H1 (cell line): ENCODE measurements at regions not wholly inside any gene's neighbourhood (a gene's known extent, or its start where the extent isn't known, plus 50 kb on each side); places are given as distances from the start of the nearest gene placed in this dataset.
"Not testable (repeated sequence)": the region's sequence is repeated elsewhere in the genome, so short reads cannot be mapped to it uniquely, and the experiment has no call there.

Source experiments
- CTCF ChIA-PET: fragments of 300-600 bp; sonication (Branson Sonifier 250); formaldehyde crosslinking; loops from one replicate; lab custom pipeline; 2021; ENCODE audit not compliant: partially characterized antibody; lab: Charles Lee
- POLR2A ChIA-PET: fragments of 300-600 bp; sonication (Branson Sonifier 250); formaldehyde crosslinking; loops from one replicate; lab custom pipeline; 2021; ENCODE audit warnings: inconsistent platforms; ENCODE audit not compliant: partially characterized antibody; lab: Charles Lee
- DNase-seq, 2 experiments: peaks; one replicate each; pipeline versions ENCODE4 v3.0.0 to v3.0.0-alpha.2; 2010 to 2022; ENCODE audit warnings: low spot score in 2 of 2, low read depth in 1 of 2, mixed read lengths in 1 of 2
- FAIRE-seq: peaks from 2 replicates; lab custom pipeline; 2011; peaks lifted over from hg19 to GRCh38; lab: Jason Lieb, UNC
- H2AFZ ChIP-seq: 2 replicates; pipeline ENCODE4 v1.8.1; 2012; ENCODE audit warnings: low read length, inconsistent platforms
- H2AK5ac ChIP-seq: 2 replicates; pipeline ENCODE4 v1.6.1; 2013; ENCODE audit warnings: low read depth, low read length
- H2BK120ac ChIP-seq: replicated peaks from 2 replicates; pipeline ENCODE3; 2013; ENCODE audit warnings: low read depth, low read length, inconsistent platforms
- H2BK12ac ChIP-seq: 2 replicates; pipeline ENCODE4 v1.6.1; 2013; ENCODE audit warnings: low read depth, low read length
- H2BK15ac ChIP-seq: 2 replicates; pipeline ENCODE4 v1.6.1; 2013; ENCODE audit warnings: low read length
- H2BK20ac ChIP-seq: 2 replicates; pipeline ENCODE4 v1.6.1; 2013; ENCODE audit warnings: low read length
- H2BK5ac ChIP-seq: 2 replicates; pipeline ENCODE4 v1.6.1; 2013; ENCODE audit warnings: low read depth, low read length
- H3K14ac ChIP-seq: 2 replicates; pipeline ENCODE4 v1.6.1; 2013; ENCODE audit warnings: inconsistent platforms; ENCODE audit not compliant: insufficient read length
- H3K18ac ChIP-seq: 2 replicates; pipeline ENCODE4 v1.6.1; 2013; ENCODE audit warnings: low read length; ENCODE audit errors: extremely low read depth
- H3K23ac ChIP-seq: 2 replicates; pipeline ENCODE4 v1.6.1; 2013; ENCODE audit warnings: inconsistent platforms; ENCODE audit not compliant: insufficient read length
- H3K23me2 ChIP-seq: 2 replicates; pipeline ENCODE4 v1.6.1; 2013; ENCODE audit warnings: low read depth, low read length
- H3K27ac ChIP-seq: 2 replicates; pipeline ENCODE4 v1.6.1; 2011; ENCODE audit warnings: low read depth, low read length, inconsistent platforms
- H3K27me3 ChIP-seq, 4 experiments: replicated peaks in 1 of 4; 1 replicate in 1 of 4; 2 replicates in 3 of 4; pipeline versions ENCODE4 v1.6.1 to v1.8.1; 2011 to 2013; ENCODE audit warnings: low read length in 3 of 4, mild to moderate bottlenecking in 3 of 4, inconsistent platforms in 2 of 4, mixed read lengths in 2 of 4, moderate library complexity in 1 of 4; ENCODE audit not compliant: control insufficient read depth in 3 of 4, insufficient read depth in 3 of 4; ENCODE audit errors: extremely low read depth in 1 of 4
- H3K36me3 ChIP-seq, 4 experiments: 2 replicates each; pipeline versions ENCODE4 v1.6.1 to v1.8.1; 2011 to 2013; ENCODE audit warnings: mild to moderate bottlenecking in 4 of 4, low read length in 3 of 4, moderate library complexity in 2 of 4, control low read depth in 1 of 4, inconsistent platforms in 1 of 4; ENCODE audit not compliant: insufficient read depth in 4 of 4, control insufficient read depth in 2 of 4
- H3K4ac ChIP-seq: replicated peaks from 2 replicates; pipeline ENCODE3; 2013; ENCODE audit warnings: low read length, low read depth, mixed read lengths, inconsistent platforms; ENCODE audit not compliant: insufficient read length
- H3K4me1 ChIP-seq, 4 experiments: replicated peaks in 1 of 4; 1 replicate in 1 of 4; 2 replicates in 3 of 4; pipeline versions ENCODE4 v1.6.1 to v1.8.1; 2011 to 2013; ENCODE audit warnings: low read length in 3 of 4, inconsistent platforms in 2 of 4, mixed read lengths in 1 of 4; ENCODE audit not compliant: insufficient read depth in 4 of 4, control insufficient read depth in 3 of 4
- H3K4me2 ChIP-seq, 2 experiments: 2 replicates each; pipeline versions ENCODE4 v1.6.1 to v1.8.1; 2011 to 2013; ENCODE audit warnings: low read depth in 2 of 2, low read length in 2 of 2, control low read depth in 1 of 2, inconsistent platforms in 1 of 2, mild to moderate bottlenecking in 1 of 2; ENCODE audit not compliant: insufficient read depth in 1 of 2
- H3K4me3 ChIP-seq, 4 experiments: fragments of 200-600, 300-600 bp in 1 of 4; sonication (generic), shearing (Covaris generic), sonication (Bioruptor Twin) in 1 of 4; 2 replicates each; pipeline versions ENCODE4 v1.5.1 to v1.8.1; 2011 to 2016; ENCODE audit warnings: low read length in 4 of 4, low read depth in 3 of 4, control low read depth in 2 of 4, inconsistent platforms in 2 of 4, mild to moderate bottlenecking in 2 of 4, mixed read lengths in 1 of 4, moderate library complexity in 1 of 4; ENCODE audit not compliant: insufficient read depth in 2 of 4; ENCODE audit errors: extremely low read depth in 1 of 4
- H3K56ac ChIP-seq: replicated peaks from 2 replicates; pipeline ENCODE3; 2013; ENCODE audit warnings: low read depth, mild to moderate bottlenecking, mixed read lengths, low read length, inconsistent platforms; ENCODE audit not compliant: insufficient read length
- H3K79me1 ChIP-seq: 2 replicates; pipeline ENCODE4 v1.6.1; 2013; ENCODE audit warnings: low read depth, low read length, control low read depth
- H3K79me2 ChIP-seq, 2 experiments: 2 replicates each; pipeline versions ENCODE4 v1.6.1 to v1.8.1; 2012 to 2013; ENCODE audit warnings: low read length in 2 of 2, mild to moderate bottlenecking in 2 of 2, inconsistent platforms in 1 of 2; ENCODE audit not compliant: insufficient read depth in 2 of 2, control insufficient read depth in 1 of 2
- H3K9ac ChIP-seq, 4 experiments: replicated peaks in 1 of 4; 1 replicate in 1 of 4; 2 replicates in 3 of 4; pipeline versions ENCODE4 v1.6.1 to v1.8.1; 2011 to 2013; ENCODE audit warnings: low read depth in 3 of 4, low read length in 3 of 4, control low read depth in 2 of 4, mild to moderate bottlenecking in 2 of 4, moderate library complexity in 2 of 4, inconsistent platforms in 1 of 4; ENCODE audit errors: extremely low read depth in 1 of 4
- H3K9me3 ChIP-seq, 2 experiments: 2 replicates each; pipeline versions ENCODE4 v1.6.1 to v1.8.1; 2012 to 2013; ENCODE audit warnings: mild to moderate bottlenecking in 2 of 2, moderate library complexity in 2 of 2, control low read depth in 1 of 2, inconsistent platforms in 1 of 2, low read depth in 1 of 2, low read length in 1 of 2, mixed read lengths in 1 of 2; ENCODE audit not compliant: insufficient read depth in 2 of 2
- H4K20me1 ChIP-seq, 2 experiments: replicated peaks in 1 of 2; 2 replicates each; pipeline versions ENCODE3 to v1.8.1; 2011 to 2013; ENCODE audit warnings: inconsistent platforms in 2 of 2, low read length in 2 of 2, mild to moderate bottlenecking in 1 of 2; ENCODE audit not compliant: insufficient read depth in 2 of 2, control insufficient read depth in 1 of 2
- H4K5ac ChIP-seq: 2 replicates; pipeline ENCODE4 v1.6.1; 2013; ENCODE audit warnings: low read length, low read depth, mixed read lengths, inconsistent platforms; ENCODE audit not compliant: insufficient read length
- H4K8ac ChIP-seq: 2 replicates; pipeline ENCODE4 v1.8.0; 2013; ENCODE audit warnings: mild to moderate bottlenecking, moderate library complexity, low read length, inconsistent platforms; ENCODE audit not compliant: insufficient read depth; ENCODE audit errors: extremely low read depth
- H4K91ac ChIP-seq: replicated peaks from 2 replicates; pipeline ENCODE3; 2013; ENCODE audit warnings: low read length, mixed read lengths, inconsistent platforms; ENCODE audit not compliant: insufficient read length
- JUN ChIP-seq: IDR thresholded peaks from 2 replicates; pipeline ENCODE4 v1.6.1; 2011; ENCODE audit warnings: low read depth, mild to moderate bottlenecking, improper control_type of control experiment, low read length
- SUZ12 ChIP-seq: fragments of 200-600 bp; sonication (generic); IDR thresholded peaks from 2 replicates; pipeline ENCODE4 v1.6.1; 2012; ENCODE audit warnings: mild to moderate bottlenecking, inconsistent platforms, low read length, moderate library complexity, mixed read lengths
- WGBS, 2 experiments: shearing (Covaris generic) in 1 of 2; methylation state at CpG; one replicate each; pipeline versions ENCODE4 v1.1.6 to v1.1.7; 2013 to 2015; ENCODE audit warnings: low lambda C conversion rate in 2 of 2, mixed read lengths in 2 of 2, inconsistent platforms in 1 of 2, low coverage in 1 of 2, missing lambda C conversion rate in 1 of 2; ENCODE audit not compliant: insufficient replicate concordance in 2 of 2, insufficient coverage in 1 of 2, insufficient read length in 1 of 2; ENCODE audit errors: extremely low coverage in 1 of 2, missing lambda C conversion rate in 1 of 2; 5-methylcytosine and 5-hydroxymethylcytosine counted together

- TF ChIP-seq JUN = no peak
- TF ChIP-seq SUZ12 = no peak
- TF ChIP-seq, all 59 proteins: peak for 0
These were observed 82.2 kb upstream of the PNPT1 start (continued) for GRCh38 chr2:55775828-55776227.

- H4K5ac ChIP-seq, DNase-seq, H3K18ac ChIP-seq, H3K27ac ChIP-seq, H3K9ac ChIP-seq, H3K9me3 ChIP-seq, FAIRE-seq, CTCF ChIA-PET, H4K20me1 ChIP-seq, H2BK120ac ChIP-seq, H2AFZ ChIP-seq, H2BK20ac ChIP-seq, H2AK5ac ChIP-seq, POLR2A ChIA-PET, H3K27me3 ChIP-seq, H2BK15ac ChIP-seq, H3K23ac ChIP-seq, H3K56ac ChIP-seq, H3K36me3 ChIP-seq, H3K4me1 ChIP-seq, H2BK12ac ChIP-seq, H3K23me2 ChIP-seq, H3K14ac ChIP-seq, H3K79me1 ChIP-seq, H4K8ac ChIP-seq, H3K4me3 ChIP-seq, H3K79me2 ChIP-seq, H3K4me2 ChIP-seq, H4K91ac ChIP-seq, H2BK5ac ChIP-seq, H3K4ac ChIP-seq: not testable (repeated sequence)
- WGBS, 2 experiments = no CpG with 5 or more reads among the region's 31 CpGs
These were observed 80.0 kb upstream of the PNPT1 start for GRCh38 chr2:55773651-55774050.
